GM18508 (cell line): ENCODE measurements at regions not wholly inside any gene's neighbourhood (a gene's known extent, or its start where the extent isn't known, plus 50 kb on each side); places are given as distances from the start of the nearest gene placed in this dataset.

Experiments used
- ATAC-seq: cut with Tn5 transposase; IDR thresholded peaks from one replicate; pipeline ENCODE4 v1.9.1; 2021; ENCODE audit warnings: moderate number of reproducible peaks; ENCODE audit not compliant: insufficient read depth, unreplicated experiment

GRCh38 chr7:113717739-113718138, 201.1 kb downstream of the PPP1R3A start:
- ATAC-seq, result no peak

GRCh38 chr7:113715981-113716856, 202.6 kb downstream of the PPP1R3A start:
- no peak for ATAC-seq

GRCh38 chr7:113715262-113715661, 203.5 kb downstream of the PPP1R3A start:
- ATAC-seq, result no peak

DNA sequence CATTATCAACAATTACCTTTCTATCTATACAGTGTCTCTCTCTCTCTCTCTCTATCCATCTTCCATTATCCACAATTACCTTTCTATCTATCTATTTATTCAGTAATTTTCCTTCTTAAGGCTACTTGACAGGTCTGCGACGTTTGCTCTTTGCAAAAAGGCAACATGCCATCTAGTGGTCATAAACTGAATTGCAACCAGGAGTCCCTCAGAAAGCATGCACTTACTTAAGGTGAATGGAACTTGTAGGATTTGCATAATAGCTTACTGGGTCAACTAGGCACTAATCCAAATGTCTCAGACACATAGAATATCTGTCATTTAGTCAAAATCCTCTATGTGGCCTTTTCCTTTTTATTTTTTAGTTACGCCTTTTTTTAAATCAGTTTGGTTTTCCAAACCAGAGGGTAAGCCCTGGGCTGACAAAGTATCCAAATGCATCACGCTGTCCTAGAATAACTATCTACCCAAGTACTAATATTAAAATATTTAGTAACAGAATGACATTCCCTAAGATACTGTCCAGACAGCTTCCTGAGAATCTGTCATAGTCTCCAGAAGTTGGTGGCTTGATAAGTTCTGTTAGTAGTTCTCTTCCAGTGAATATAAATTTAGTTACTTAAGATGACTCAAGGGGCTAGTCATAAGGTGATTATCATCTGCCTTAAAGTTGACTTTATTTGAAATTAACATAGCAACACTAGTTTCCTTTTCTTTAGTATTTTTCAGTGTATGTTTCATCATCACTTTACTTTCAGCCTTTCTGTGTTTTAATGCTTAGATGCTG, 208.3 kb downstream of the PPP1R3A start:
- peak; percentile 95 for ATAC-seq

GRCh38 chr7:113705439-113705838, 213.4 kb downstream of the PPP1R3A start:
- ATAC-seq, result no peak

DNA sequence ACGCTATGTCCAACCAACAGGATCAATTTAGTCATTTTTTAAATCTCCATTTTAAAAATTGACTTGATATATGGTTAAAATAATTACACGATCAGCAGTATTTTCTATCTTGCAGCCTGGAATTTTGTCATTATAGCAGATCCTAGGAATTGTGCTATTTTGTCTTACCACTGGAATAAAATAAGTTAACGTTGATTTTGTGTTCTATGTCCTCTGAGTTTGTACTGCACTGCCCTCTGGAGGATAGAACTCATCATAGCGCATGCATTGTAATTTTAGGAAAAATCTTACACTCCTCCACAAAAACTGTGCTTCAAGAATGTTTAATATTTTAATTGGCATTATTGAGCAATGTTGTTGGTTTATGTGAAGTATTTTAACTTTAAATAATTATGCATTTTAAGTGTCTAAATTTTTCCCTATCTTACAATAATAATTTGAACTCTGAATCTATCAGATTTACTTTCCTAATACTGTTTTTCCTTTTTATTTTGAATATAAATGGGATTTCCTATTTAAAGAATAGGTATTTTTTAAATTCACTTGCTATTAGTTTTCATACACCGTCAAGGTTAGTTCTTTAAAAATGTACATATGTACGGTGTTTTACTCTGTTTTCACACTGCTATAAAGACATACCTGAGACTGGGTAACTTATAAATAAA, 220.1 kb downstream of the PPP1R3A start:
- peak; percentile 46 for ATAC-seq

DNA sequence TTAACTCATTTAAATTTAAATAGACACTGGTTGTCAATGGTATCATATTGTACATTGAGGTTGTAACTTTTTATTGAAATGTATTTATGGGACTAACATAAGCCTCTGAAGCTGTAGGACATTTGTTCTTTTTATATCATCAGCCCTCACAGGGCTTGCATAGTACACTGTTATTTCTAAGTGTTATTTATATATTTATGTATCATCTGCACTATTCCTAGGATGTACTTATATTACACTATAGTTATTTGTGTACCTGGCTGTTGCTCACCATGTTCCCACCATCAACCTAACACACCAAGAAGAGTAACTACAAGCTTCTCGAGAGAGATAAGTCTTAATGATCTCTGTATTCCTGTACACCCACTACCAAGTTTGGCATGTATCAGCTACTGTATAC, 224.7 kb downstream of the PPP1R3A start:
- ATAC-seq, result no peak

- ATAC-seq, result no peak
Measured at GRCh38 chr7:113684165-113684564, 234.6 kb downstream of the PPP1R3A start.

DNA sequence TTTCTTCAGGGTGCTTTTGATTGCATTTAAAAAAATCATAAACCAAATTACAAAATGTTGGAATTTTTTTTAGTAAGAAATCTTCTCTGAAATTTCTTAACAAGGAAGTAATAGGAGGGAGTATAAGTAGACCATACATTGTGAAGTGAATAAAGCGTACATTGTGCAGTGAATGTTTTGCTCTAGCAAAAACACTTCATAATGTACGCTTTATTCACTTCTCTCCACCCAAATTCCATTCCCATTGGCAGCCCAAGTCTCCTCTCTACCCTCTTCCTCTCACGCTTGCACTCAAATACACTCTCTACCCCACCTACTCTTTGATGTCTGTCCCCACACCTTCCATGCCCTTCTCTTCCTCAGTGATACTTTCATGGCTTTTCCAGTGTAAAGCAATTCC, 241.0 kb downstream of the PPP1R3A start:
- ATAC-seq, result no peak

DNA sequence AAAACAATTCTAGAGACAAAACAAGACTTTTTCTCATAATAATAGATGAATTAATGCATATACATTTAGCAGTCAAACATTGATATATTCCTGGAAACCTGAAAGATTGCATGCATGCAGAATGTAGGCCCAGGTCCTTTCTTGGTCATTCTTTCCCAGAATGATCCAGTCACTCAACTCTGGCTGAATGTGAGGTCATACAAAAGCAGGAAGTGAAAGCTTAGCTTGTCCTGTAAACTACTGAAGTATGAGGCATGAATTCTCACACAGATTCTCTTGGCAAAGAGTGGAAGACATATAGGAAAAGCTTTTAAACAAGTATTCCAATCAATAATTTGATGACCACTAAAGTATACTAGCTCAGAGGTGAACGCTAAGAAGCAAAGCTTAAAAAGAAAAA, 253.9 kb downstream of the PPP1R3A start:
- ATAC-seq, result no peak

DNA sequence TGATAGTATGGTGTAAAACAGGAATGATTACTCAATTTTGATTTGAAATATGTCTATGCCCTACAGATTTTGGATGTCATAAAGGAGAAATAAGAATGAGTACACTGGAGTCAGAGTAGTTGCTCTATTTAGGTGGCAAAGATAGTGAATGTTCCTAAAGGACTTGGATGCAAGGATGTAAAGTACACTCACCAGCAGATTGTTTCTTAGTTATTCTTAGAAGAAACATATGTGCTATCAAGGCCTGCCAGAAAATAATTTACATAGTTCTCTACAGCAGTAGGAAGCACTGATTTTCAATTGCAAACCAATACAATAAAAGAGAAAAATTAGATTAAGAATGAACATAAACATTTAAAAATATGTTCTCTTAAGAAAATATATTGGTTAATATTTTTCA, 259.4 kb downstream of the PPP1R3A start:
- no peak for ATAC-seq

- ATAC-seq, result peak; percentile 97
Measured at GRCh38 chr7:113657603-113658002, 261.2 kb downstream of the PPP1R3A start.

- ATAC-seq, result no peak
Measured at GRCh38 chr7:113652501-113652900, 266.3 kb downstream of the PPP1R3A start.

DNA sequence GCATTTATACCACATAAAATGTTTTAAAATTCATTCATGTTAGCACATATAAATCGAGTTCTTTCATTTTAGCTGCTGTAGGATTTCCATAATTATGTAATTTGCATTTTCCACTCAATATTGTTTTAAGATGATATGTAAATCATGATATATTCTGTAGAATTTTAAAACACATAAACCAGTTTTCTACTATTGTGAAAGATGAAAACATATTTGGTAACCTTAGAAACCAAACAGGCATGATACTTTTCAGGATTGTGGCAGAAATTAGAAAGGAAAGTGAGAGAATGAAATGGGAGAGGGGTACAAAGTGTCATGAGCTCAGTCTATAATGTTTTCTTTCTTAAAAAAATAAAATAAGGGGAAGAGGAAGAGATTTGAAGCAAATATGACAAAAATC, 269.3 kb downstream of the PPP1R3A start:
- ATAC-seq, result no peak

- ATAC-seq, result no peak
Measured at GRCh38 chr7:113639221-113639620, 279.6 kb downstream of the PPP1R3A start.

- ATAC-seq, result no peak
Measured at GRCh38 chr7:113636727-113637421, 281.9 kb downstream of the PPP1R3A start.

DNA sequence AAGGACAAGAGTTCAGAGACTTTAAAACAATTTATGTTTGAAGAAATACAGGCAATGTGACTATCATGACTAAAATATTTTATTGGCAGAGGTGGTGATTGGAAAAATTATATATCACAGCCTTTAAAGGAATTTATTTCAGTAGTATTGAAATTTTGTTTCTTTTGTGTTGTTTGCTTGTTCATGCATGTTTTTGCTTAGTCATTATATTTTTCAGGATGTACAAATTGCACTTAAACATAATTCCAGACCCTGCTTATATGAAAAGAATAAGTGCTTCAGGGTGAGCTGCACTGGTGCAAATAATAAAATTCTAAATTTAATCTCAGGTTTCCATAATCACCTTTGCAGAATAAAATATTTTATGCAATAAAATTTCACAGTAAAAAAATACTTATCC, 283.3 kb downstream of the PPP1R3A start:
- no peak for ATAC-seq

DNA sequence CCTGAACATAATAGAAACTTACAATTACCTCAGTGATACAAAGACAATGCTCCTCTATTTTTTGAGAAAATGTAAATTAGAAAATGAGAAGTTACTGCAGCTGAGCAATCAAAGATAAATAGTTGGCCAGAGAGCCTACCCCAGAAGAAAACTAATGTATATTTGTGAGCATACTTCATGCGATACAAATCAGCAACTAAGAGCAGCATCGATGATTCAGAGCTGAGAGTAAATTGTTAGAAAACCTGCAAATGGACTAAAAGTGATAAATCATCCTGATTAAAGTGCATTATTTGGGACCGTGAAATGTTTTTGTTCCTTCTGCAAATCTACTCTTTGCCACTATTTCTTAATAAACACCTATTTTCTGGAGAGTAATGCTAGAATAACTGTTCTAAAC, 285.7 kb downstream of the PPP1R3A start:
- no peak for ATAC-seq

GRCh38 chr7:113628948-113629847, 289.6 kb downstream of the PPP1R3A start:
- no peak for ATAC-seq
